ENCODE measurements at regions not wholly inside any gene's neighbourhood (a gene's known extent, or its start where the extent isn't known, plus 50 kb on each side); places are given as distances from the start of the nearest gene placed in this dataset. TPM values are rescaled to one million over a fixed set of nuclear protein-coding genes. Genes with fewer than 3 reads are reported as not detected.

Small RNA genes in the stretch of these regions (small RNA-seq; reads per million reads assigned to genes)
- gene MIR548AJ1 = not detected
